ENCODE measurements at regions not wholly inside any gene's neighbourhood (a gene's known extent, or its start where the extent isn't known, plus 50 kb on each side); places are given as distances from the start of the nearest gene placed in this dataset.

DNA sequence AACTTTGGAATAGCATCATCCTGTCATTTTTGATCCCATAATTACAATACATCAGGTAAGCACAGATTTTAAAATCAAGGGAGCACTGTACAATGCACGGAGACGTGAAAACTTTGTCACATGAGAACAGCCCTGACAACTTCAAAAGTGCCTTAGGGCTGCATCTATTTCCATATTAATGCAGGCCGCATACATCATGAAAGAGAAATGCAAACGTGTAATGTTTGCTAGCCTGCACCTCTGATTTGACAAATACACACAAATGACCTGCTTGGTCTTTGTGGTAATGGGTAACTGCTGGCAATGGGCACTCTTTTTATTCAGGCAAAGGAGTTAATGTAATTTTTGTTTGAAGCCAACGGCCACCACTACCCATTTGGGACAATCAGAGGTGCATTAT lies 202.0 kb upstream of the EPHA4 start:
- no peak overlapping the region for H3K27ac ChIP-seq (ENCODE audit: low read depth, low read length, severe bottlenecking)
- H3K9me3 ChIP-seq (ENCODE audit: control insufficient read depth, low read length): no peaks in the 10 kb centered on the region
- WGBS, 2 experiments (ENCODE audit: insufficient coverage in 2 of 2): 83 to 95% methylated on average over 3 of the region's 5 CpGs
- no peak overlapping the region for H3K4me3 ChIP-seq (ENCODE audit: extremely low read depth, insufficient read depth, low read length, poor library complexity, severe bottlenecking)
- H3K4me1 ChIP-seq (ENCODE audit: control insufficient read depth, insufficient read depth, low read length, poor library complexity, severe bottlenecking): no peaks in the 10 kb centered on the region
- H3K36me3 ChIP-seq (ENCODE audit: control insufficient read depth, insufficient read depth, low read length): no peaks in the 10 kb centered on the region

DNA sequence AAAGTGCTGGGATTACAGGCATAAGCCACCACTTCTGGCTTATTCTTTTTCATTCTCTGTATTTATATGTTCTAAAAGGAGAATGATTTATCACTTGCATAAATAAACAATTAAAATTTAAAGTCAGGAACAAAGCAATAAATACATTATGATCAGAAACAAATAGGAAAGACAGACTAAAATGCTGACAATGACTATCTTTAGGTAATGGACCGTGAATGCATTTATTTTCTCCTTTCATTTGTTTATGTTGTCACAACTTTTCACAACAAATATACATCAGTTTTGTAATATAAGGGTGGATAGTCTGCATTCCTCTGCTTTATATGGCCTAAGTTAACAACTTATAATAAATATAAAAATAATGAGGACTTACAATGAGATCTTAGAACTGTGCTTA lies 199.2 kb upstream of the EPHA4 start:
- no peaks in the 10 kb centered on the region for H3K9me3 ChIP-seq (ENCODE audit: control insufficient read depth, low read length)
- no CpG with 5 or more reads among the region's 1 CpG for WGBS, 2 experiments (ENCODE audit: insufficient coverage in 2 of 2)
- H3K4me3 ChIP-seq (ENCODE audit: extremely low read depth, insufficient read depth, low read length, poor library complexity, severe bottlenecking): no peak overlapping the region
- H3K4me1 ChIP-seq (ENCODE audit: control insufficient read depth, insufficient read depth, low read length, poor library complexity, severe bottlenecking): peaks cover 8% of the 10 kb centered on the region
- no peaks in the 10 kb centered on the region for H3K36me3 ChIP-seq (ENCODE audit: control insufficient read depth, insufficient read depth, low read length)
- no peak overlapping the region for H3K27ac ChIP-seq (ENCODE audit: low read depth, low read length, severe bottlenecking)

DNA sequence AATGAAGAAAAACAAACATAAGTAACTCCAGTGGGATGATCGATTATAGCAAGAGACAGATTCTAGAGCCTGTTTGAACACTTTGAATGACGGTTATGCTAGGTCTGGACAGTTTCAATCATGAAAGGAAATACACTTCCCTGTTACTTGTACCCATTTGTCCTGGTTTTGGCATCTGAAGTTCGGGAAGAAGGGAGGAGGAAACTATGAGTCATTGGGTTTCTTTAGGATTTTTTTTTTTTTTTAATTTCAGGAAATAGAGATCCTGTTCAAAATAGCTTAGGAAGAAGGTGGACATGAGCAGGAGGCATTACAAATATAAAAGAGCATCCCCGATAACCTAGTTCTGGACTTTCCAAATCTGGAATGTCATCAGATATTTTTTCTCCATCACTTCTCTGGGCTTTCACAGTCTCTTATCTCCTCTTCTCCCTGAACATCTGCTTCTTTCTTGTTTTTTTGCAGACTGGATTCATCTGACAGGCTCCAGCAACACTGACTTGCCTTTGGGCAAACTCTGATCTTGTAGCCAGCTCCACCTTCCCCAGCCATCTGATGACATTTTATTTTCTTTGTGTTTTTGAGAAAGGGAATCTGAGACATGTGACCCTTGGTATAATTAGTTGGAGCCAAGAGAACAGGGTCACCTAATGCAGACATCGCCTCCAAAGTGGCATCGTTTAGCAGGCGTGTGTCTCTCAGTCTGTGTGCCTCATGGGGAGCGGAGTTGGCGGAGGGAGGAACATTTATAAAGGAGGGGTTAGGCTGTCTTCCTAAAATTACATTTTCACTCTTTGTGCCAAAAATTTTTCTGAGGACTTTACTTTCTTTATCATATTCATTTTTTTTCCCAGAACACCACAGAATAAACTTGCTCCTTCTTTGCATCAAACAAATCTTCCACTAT lies 195.3 kb upstream of the EPHA4 start:
- Histone ChIP-seq H3K36me3 (ENCODE audit: control insufficient read depth, insufficient read depth, low read length) (no peaks in the 10 kb centered on the region), H3K9me3 (ENCODE audit: control insufficient read depth, low read length) (no peaks in the 10 kb centered on the region), H3K27ac (ENCODE audit: low read depth, low read length, severe bottlenecking) (peak overlapping the region; percentile 86), H3K4me1 (ENCODE audit: control insufficient read depth, insufficient read depth, low read length, poor library complexity, severe bottlenecking) (peaks cover 11% of the 10 kb centered on the region), H3K4me3 (ENCODE audit: extremely low read depth, insufficient read depth, low read length, poor library complexity, severe bottlenecking) (no peak overlapping the region)
- 67 to 100% methylated on average over 3 to 5 of the region's 9 CpGs for WGBS, 2 experiments (ENCODE audit: insufficient coverage in 2 of 2)

DNA sequence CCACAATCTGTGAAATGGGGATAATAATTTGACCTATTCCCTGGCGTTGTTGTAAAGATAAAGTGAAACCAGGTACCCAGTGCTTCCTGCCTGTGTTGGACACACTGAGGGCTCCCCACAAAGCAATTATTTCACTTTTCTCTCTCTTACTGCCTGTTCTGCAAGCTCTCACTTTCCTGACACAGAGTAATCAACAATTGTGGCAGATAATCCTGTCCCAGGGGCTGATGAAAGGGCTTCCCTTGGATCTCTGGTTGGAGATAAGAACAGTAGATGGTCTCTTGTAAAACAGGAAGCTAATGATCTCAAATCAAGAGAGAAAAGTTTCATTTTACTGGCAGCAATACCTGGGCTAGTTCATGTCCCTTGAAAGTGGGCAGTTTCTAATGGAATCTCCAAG lies 190.4 kb upstream of the EPHA4 start:
- 80% methylated on average over 1 of the region's 1 CpG; no CpG with 5 or more reads in 1 of the 2 experiments for WGBS, 2 experiments (ENCODE audit: insufficient coverage in 2 of 2)
- no peaks in the 10 kb centered on the region for H3K9me3 ChIP-seq (ENCODE audit: control insufficient read depth, low read length)
- H3K36me3 ChIP-seq (ENCODE audit: control insufficient read depth, insufficient read depth, low read length): no peaks in the 10 kb centered on the region
- H3K4me1 ChIP-seq (ENCODE audit: control insufficient read depth, insufficient read depth, low read length, poor library complexity, severe bottlenecking): peaks cover 7% of the 10 kb centered on the region
- no peak overlapping the region for H3K4me3 ChIP-seq (ENCODE audit: extremely low read depth, insufficient read depth, low read length, poor library complexity, severe bottlenecking)
- H3K27ac ChIP-seq (ENCODE audit: low read depth, low read length, severe bottlenecking): peak overlapping the region; percentile 71

DNA sequence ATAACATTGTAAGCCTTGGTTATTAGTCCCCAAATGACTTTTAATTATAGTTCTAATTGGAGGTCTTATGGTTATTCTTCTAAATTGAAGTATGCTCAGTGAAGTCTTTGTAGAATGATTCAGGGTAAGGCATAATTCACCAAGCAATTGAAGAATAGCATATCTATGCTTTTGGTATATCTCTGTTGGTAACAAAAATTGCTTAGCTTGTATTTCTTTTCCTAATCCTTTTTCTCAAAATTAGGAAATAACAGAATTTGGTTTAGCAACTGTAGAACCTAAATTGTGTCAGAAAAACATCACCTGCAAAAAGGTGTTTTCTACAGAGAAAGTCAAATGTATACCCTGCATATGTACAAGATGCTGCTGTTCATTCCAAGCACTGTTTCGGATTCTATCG lies 189.2 kb upstream of the EPHA4 start:
- Histone ChIP-seq H3K4me1 (ENCODE audit: control insufficient read depth, insufficient read depth, low read length, poor library complexity, severe bottlenecking) (peaks cover 4% of the 10 kb centered on the region), H3K4me3 (ENCODE audit: extremely low read depth, insufficient read depth, low read length, poor library complexity, severe bottlenecking) (no peak overlapping the region), H3K27ac (ENCODE audit: low read depth, low read length, severe bottlenecking) (no peak overlapping the region), H3K36me3 (ENCODE audit: control insufficient read depth, insufficient read depth, low read length) (no peaks in the 10 kb centered on the region), H3K9me3 (ENCODE audit: control insufficient read depth, low read length) (no peaks in the 10 kb centered on the region)
- no CpG with 5 or more reads among the region's 2 CpGs for WGBS, 2 experiments (ENCODE audit: insufficient coverage in 2 of 2)

DNA sequence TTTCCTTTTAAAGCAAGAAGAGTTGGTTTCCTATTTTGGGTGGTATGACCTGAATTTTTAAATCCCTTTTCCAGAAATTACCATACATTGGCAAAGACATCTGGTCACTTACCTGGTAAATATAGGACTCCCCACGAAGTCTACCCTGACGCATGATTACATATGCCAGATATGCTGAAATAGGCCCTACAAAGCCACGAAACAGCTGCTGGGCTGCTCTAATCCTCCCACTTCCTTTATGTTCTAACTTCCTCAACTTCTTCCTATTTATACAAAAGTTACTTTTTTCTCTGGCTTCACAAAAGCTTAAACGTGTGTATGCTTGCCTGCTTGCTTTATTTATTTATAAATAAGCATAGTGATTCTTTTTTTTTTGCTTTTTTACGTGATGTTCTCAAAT lies 186.0 kb upstream of the EPHA4 start:
- WGBS, 2 experiments (ENCODE audit: insufficient coverage in 2 of 2): 93 to 94% methylated on average over 3 of the region's 5 CpGs
- Histone ChIP-seq H3K9me3 (ENCODE audit: control insufficient read depth, low read length) (no peaks in the 10 kb centered on the region), H3K4me1 (ENCODE audit: control insufficient read depth, insufficient read depth, low read length, poor library complexity, severe bottlenecking) (peaks cover 2% of the 10 kb centered on the region), H3K36me3 (ENCODE audit: control insufficient read depth, insufficient read depth, low read length) (no peaks in the 10 kb centered on the region), H3K27ac (ENCODE audit: low read depth, low read length, severe bottlenecking) (no peak overlapping the region), H3K4me3 (ENCODE audit: extremely low read depth, insufficient read depth, low read length, poor library complexity, severe bottlenecking) (no peak overlapping the region)

DNA sequence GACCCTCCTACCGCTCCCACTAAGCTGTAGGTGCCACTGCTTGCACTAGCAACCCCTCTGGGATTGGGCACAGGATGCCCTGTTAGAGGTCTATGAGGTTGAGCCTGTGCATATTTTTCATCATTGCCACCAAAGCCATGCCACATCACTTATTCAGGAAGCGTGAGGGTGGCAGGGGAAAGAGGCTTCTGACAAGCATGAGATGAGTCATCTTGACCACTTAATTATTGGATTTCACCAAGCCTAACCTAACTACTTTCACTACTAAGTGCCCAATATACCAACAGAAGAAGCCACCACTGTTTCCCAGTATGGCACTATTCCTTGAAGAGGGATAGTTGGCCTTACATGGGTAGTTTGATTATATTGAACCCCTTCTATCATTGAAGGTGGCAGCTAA lies 181.3 kb upstream of the EPHA4 start:
- no peaks in the 10 kb centered on the region for H3K9me3 ChIP-seq (ENCODE audit: control insufficient read depth, low read length)
- no peak overlapping the region for H3K27ac ChIP-seq (ENCODE audit: low read depth, low read length, severe bottlenecking)
- no peaks in the 10 kb centered on the region for H3K36me3 ChIP-seq (ENCODE audit: control insufficient read depth, insufficient read depth, low read length)
- H3K4me1 ChIP-seq (ENCODE audit: control insufficient read depth, insufficient read depth, low read length, poor library complexity, severe bottlenecking): no peaks in the 10 kb centered on the region
- no peak overlapping the region for H3K4me3 ChIP-seq (ENCODE audit: extremely low read depth, insufficient read depth, low read length, poor library complexity, severe bottlenecking)
- 100% methylated on average over 1 of the region's 2 CpGs; no CpG with 5 or more reads in 1 of the 2 experiments for WGBS, 2 experiments (ENCODE audit: insufficient coverage in 2 of 2)

DNA sequence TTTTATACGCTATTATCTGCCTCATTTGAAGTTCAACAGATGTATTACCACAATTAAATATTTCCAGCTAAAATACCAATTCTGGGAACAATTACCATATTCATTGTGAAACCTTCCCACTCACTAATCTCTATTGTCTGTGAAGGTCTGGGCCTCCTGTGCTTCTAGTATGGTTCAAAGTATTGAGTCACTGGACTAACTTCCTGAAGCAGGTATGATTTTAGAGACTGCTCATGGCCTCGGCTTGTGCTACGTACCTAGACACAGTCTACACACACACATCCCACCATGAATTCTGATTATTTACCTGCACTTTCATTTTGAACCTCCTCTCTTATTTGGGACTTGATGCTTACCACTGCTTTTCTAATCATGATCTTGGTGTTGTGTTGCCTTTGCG lies 180.7 kb upstream of the EPHA4 start:
- H3K4me1 ChIP-seq (ENCODE audit: control insufficient read depth, insufficient read depth, low read length, poor library complexity, severe bottlenecking): no peaks in the 10 kb centered on the region
- WGBS, 2 experiments (ENCODE audit: insufficient coverage in 2 of 2): no CpG with 5 or more reads among the region's 4 CpGs

DNA sequence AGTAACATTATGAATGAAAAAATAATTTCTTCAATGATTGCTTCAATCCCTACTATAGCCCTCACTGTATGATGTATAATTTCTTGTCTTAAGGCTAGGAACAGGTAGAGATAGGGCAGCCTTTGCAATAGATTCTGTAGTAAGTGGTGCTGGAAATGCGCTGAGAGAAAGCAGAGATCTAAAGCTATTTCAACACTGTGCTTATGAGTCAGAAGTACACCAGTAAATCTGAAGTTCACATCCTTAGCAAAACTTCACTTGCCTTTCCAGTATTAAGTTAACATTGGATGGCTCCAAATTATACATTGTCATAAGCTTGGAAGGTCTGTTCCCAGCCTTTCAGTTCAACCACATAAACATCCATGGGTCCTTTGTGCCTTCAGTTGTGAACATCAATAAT lies 178.2 kb upstream of the EPHA4 start:
- Histone ChIP-seq H3K27ac (ENCODE audit: low read depth, low read length, severe bottlenecking) (no peak overlapping the region), H3K36me3 (ENCODE audit: control insufficient read depth, insufficient read depth, low read length) (no peaks in the 10 kb centered on the region), H3K9me3 (ENCODE audit: control insufficient read depth, low read length) (no peaks in the 10 kb centered on the region), H3K4me1 (ENCODE audit: control insufficient read depth, insufficient read depth, low read length, poor library complexity, severe bottlenecking) (no peaks in the 10 kb centered on the region), H3K4me3 (ENCODE audit: extremely low read depth, insufficient read depth, low read length, poor library complexity, severe bottlenecking) (no peak overlapping the region)
- WGBS, 2 experiments (ENCODE audit: insufficient coverage in 2 of 2): no CpG with 5 or more reads among the region's 1 CpG

More for the DNA sequence above, 180.7 kb upstream of the EPHA4 start:
- H3K36me3 ChIP-seq (ENCODE audit: control insufficient read depth, insufficient read depth, low read length): no peaks in the 10 kb centered on the region
- H3K9me3 ChIP-seq (ENCODE audit: control insufficient read depth, low read length): no peaks in the 10 kb centered on the region
- no peak overlapping the region for H3K4me3 ChIP-seq (ENCODE audit: extremely low read depth, insufficient read depth, low read length, poor library complexity, severe bottlenecking)
- no peak overlapping the region for H3K27ac ChIP-seq (ENCODE audit: low read depth, low read length, severe bottlenecking)

DNA sequence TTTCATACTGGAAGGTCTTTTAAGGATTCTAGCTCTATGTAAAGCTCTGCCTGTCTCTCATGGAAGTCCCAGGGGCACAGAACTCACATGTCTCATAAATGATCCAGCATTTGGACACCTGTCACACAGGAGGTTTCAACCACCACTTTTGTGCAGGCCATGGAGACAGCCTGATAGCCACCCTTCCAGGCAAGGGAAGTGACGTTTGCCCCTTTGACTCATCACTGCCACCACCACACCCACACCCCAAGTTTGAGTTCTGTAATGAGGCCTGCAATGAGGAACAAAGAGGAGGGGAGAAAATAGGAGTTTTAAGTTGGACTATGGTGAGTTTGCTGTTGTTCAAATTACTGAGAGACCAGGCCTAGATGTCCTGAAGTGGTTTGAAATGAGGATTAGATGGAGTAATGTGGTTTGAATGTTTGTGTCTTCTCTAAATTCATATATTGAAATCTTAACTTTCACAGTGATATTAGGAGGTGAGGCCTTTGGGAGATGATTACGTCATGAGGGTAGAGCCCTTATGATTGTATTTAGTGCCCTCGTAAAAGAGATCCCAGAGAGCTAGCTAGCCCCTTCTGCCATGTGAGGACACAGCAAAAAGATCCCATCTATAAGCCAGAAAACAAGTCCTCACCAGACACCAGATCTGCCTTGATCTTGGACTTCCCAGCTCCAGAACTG lies 175.3 kb upstream of the EPHA4 start:
- H3K4me3 ChIP-seq (ENCODE audit: extremely low read depth, insufficient read depth, low read length, poor library complexity, severe bottlenecking): no peak overlapping the region
- WGBS, 2 experiments (ENCODE audit: insufficient coverage in 2 of 2): no CpG with 5 or more reads among the region's 3 CpGs
- H3K9me3 ChIP-seq (ENCODE audit: control insufficient read depth, low read length): no peaks in the 10 kb centered on the region
- no peaks in the 10 kb centered on the region for H3K36me3 ChIP-seq (ENCODE audit: control insufficient read depth, insufficient read depth, low read length)
- H3K27ac ChIP-seq (ENCODE audit: low read depth, low read length, severe bottlenecking): no peak overlapping the region
- no peaks in the 10 kb centered on the region for H3K4me1 ChIP-seq (ENCODE audit: control insufficient read depth, insufficient read depth, low read length, poor library complexity, severe bottlenecking)
